ENCODE measurements at regions not wholly inside any gene's neighbourhood (a gene's known extent, or its start where the extent isn't known, plus 50 kb on each side); places are given as distances from the start of the nearest gene placed in this dataset.

GRCh38 chr4:112083587-112084347 is 61.5 kb upstream of the FAM241A start:
- Histone ChIP-seq H3K9me3 (ENCODE audit: control insufficient read depth in 4 of 4, low read length in 3 of 4) (no peaks in the 10 kb centered on the region), H3K4me3 (ENCODE audit: low read depth in 1 of 3, low read length in 3 of 3) (no peak overlapping the region), H3K27ac (ENCODE audit: low read depth in 1 of 2, low read length in 2 of 2) (no peak overlapping the region), H3K9ac (ENCODE audit: low read depth in 1 of 2, low read length in 2 of 2) (no peak overlapping the region), H3K27me3 (ENCODE audit: control insufficient read depth in 4 of 4, insufficient read depth in 4 of 4, low read length in 3 of 4) (peaks cover 0 to 3% (median 0%) of the 10 kb centered on the region in 4 donors), H3K4me1 (ENCODE audit: control insufficient read depth in 4 of 4, insufficient read depth in 4 of 4, low read length in 3 of 4) (no peaks in the 10 kb centered on the region), H3K36me3 (ENCODE audit: control insufficient read depth in 4 of 4, insufficient read depth in 3 of 4, low read depth in 1 of 4, low read length in 3 of 4) (no peaks in the 10 kb centered on the region)
- TF ChIP-seq NR2F2 (IDR thresholded peaks at IDR 0.05), result no peak
- TF ChIP-seq JUND (IDR thresholded peaks at IDR 0.05), result no peak
- TF ChIP-seq RAD21 (IDR thresholded peaks at IDR 0.05), result no peak
- no peak for TF ChIP-seq YY1 (IDR thresholded peaks at IDR 0.05)
- no peak for TF ChIP-seq FOXA2 (IDR thresholded peaks at IDR 0.05)
- TF ChIP-seq MAX (IDR thresholded peaks at IDR 0.05), result no peak
- no peak for TF ChIP-seq ATF3 (IDR thresholded peaks at IDR 0.05)
- WGBS, result 74% methylated on average over 3 of the region's 3 CpGs
- DNase-seq (ENCODE audit: low spot score), result no peak

- Histone ChIP-seq H3K27ac (ENCODE audit: low read depth in 1 of 2, low read length in 2 of 2) (no peak overlapping the region), H3K9me3 (ENCODE audit: control insufficient read depth in 4 of 4, low read length in 3 of 4) (no peaks in the 10 kb centered on the region), H3K4me1 (ENCODE audit: control insufficient read depth in 4 of 4, insufficient read depth in 4 of 4, low read length in 3 of 4) (no peaks in the 10 kb centered on the region), H3K36me3 (ENCODE audit: control insufficient read depth in 4 of 4, insufficient read depth in 3 of 4, low read depth in 1 of 4, low read length in 3 of 4) (no peaks in the 10 kb centered on the region), H3K27me3 (ENCODE audit: control insufficient read depth in 4 of 4, insufficient read depth in 4 of 4, low read length in 3 of 4) (peaks cover 0 to 3% (median 0%) of the 10 kb centered on the region in 4 donors), H3K9ac (ENCODE audit: low read depth in 1 of 2, low read length in 2 of 2) (no peak overlapping the region), H3K4me3 (ENCODE audit: low read depth in 1 of 3, low read length in 3 of 3) (no peak overlapping the region)
- DNase-seq (ENCODE audit: low spot score), result no peak
- TF ChIP-seq NR2F2 (IDR thresholded peaks at IDR 0.05), result no peak
- no peak for TF ChIP-seq FOXA2 (IDR thresholded peaks at IDR 0.05)
- TF ChIP-seq CTCF (IDR thresholded peaks at IDR 0.05; ENCODE audit: low read depth, low read length, missing input control), result no peak
- TF ChIP-seq EGR1 (IDR thresholded peaks at IDR 0.05; ENCODE audit: low read depth in 2 of 2), result no peak
- TF ChIP-seq HNF4G (IDR thresholded peaks at IDR 0.05), result no peak
- no peak for TF ChIP-seq RAD21 (IDR thresholded peaks at IDR 0.05)
- no peak for TF ChIP-seq ZBTB33 (IDR thresholded peaks at IDR 0.05)
- no peak for TF ChIP-seq RXRA (IDR thresholded peaks at IDR 0.05)
- no peak for TF ChIP-seq GABPA (IDR thresholded peaks at IDR 0.05 in 1 of 2, conservative IDR thresholded peaks at IDR 0.05 in 1 of 2)
- 77% methylated on average over 6 of the region's 6 CpGs for WGBS
These were observed 59.9 kb upstream of the FAM241A start for GRCh38 chr4:112085156-112086035.

Data from liver (tissue), 8 donors.